Dendritic cell treated with granulocyte-macrophage colony-stimulating factor and Interleukin-4, amounts not matched to agents 40 ng/mL and 50 ng/mL, for 4 days (primary cell): ENCODE measurements at regions not wholly inside any gene's neighbourhood (a gene's known extent, or its start where the extent isn't known, plus 50 kb on each side); places are given as distances from the start of the nearest gene placed in this dataset.
"Not testable (repeated sequence)": the region's sequence is repeated elsewhere in the genome, so short reads cannot be mapped to it uniquely, and the experiment has no call there.

Experiments
- H3K27ac Mint-ChIP-seq: one replicate; pipeline ENCODE4 v1.8.0; 2022; ENCODE audit warnings: mild to moderate bottlenecking, mixed read lengths
- H3K27me3 Mint-ChIP-seq: one replicate; pipeline ENCODE4 v1.8.0; 2022; ENCODE audit warnings: mild to moderate bottlenecking, mixed read lengths
- H3K36me3 Mint-ChIP-seq: one replicate; pipeline ENCODE4 v1.8.0; 2022; ENCODE audit warnings: low read depth, mixed read lengths
- H3K4me1 Mint-ChIP-seq: one replicate; pipeline ENCODE4 v1.8.0; 2022; ENCODE audit warnings: low read depth, mixed read lengths
- H3K4me3 Mint-ChIP-seq: one replicate; pipeline ENCODE4 v1.8.0; 2022; ENCODE audit warnings: mild to moderate bottlenecking, moderate library complexity, mixed read lengths
- H3K9me3 Mint-ChIP-seq: one replicate; pipeline ENCODE4 v1.8.0; 2022; ENCODE audit warnings: mixed read lengths
- intact Hi-C: fragments of 100-400 bp; cut with micrococcal nuclease; formaldehyde crosslinking; loops from one replicate; pipeline ENCODE4 v1.15.0; 2022

DNA sequence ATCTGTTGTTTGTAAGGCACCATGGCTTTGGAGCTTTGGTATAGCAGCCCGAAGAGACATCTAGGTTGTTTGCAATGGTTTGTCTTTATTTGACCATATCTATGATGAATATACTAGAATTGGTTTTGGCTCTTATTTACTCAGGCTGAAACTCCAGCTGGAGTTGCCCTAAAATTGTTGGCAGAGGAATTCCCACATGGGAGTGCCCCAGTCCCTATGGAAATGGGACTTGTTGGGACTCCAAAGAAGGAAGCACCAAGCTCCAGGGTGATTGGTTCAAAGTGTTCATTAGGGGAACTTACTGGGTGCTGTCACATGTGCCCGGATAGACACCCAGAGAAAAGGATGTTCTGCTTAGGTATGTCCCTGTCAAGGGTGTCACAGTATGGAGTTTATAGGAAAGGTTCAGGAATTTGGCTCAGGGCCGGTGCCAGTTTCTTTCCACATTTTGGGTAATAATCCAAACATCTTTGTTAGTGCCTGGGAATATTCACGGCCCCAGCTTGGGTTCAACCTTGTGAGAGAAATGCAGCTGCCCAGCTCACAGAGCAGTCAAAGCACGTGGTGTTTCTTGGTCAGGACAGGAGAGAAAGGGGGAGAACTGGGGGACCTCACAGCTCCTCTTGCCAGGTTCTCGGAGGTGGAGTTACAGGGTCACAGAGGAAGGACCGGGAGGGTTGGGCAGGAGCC lies 123.5 kb upstream of the ZSWIM2 start:
- Mint-ChIP-seq H3K27me3 (no peaks in the 10 kb centered on the region), H3K27ac (no peak overlapping the region), H3K4me3 (no peak overlapping the region), H3K4me1 (no peaks in the 10 kb centered on the region), H3K9me3 (no peaks in the 10 kb centered on the region), H3K36me3 (no peaks in the 10 kb centered on the region)
- intact Hi-C loops: no loop called here

DNA sequence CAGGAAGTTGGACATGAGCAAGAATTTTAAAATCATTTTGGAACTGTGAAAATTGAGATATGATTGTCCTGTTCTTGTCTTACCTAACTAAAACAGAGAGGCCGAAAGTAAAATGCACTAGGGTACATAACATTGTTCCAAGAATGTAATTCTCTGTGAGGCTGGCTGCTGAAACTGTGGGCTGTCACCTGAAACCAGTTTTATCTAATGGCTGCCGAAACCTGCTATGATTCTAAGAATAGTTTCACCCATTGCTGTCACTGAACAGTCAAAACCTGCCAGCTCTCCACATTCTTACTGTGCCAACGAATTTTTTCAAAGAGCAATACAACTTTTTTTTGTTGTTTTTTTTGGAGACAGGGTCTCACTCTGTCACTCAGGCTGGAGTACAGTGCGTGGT lies 119.3 kb upstream of the ZSWIM2 start:
- H3K36me3 Mint-ChIP-seq: no peaks in the 10 kb centered on the region
- no peaks in the 10 kb centered on the region for H3K27me3 Mint-ChIP-seq
- H3K9me3 Mint-ChIP-seq: peaks cover under 1% of the 10 kb centered on the region
- H3K4me3 Mint-ChIP-seq: no peak overlapping the region
- no peaks in the 10 kb centered on the region for H3K4me1 Mint-ChIP-seq
- no peak overlapping the region for H3K27ac Mint-ChIP-seq
- intact Hi-C loops: no loop called here

DNA sequence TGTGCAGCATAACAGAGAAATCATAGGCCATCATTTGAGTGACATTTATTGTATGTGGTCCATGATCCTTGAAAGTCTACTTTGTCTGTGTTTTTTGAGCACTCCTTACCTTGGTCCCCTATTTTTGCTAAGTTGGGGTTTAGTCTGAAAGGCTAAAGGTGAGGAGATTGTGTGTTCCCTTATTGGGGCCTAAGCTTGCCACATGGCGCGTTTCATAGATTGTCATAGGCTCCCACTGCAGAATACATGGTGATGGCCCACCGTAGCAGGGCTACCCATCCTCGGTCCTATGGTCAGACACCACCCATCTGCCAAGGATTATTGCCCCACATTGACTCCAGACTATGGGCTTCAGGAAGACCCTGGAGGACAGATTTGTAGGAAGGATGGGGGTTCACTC lies 117.0 kb upstream of the ZSWIM2 start:
- H3K36me3 Mint-ChIP-seq: no peaks in the 10 kb centered on the region
- no peak overlapping the region for H3K27ac Mint-ChIP-seq
- no peaks in the 10 kb centered on the region for H3K27me3 Mint-ChIP-seq
- no peaks in the 10 kb centered on the region for H3K4me1 Mint-ChIP-seq
- intact Hi-C loops: no loop called here
- H3K4me3 Mint-ChIP-seq: no peak overlapping the region
- peaks cover 10% of the 10 kb centered on the region for H3K9me3 Mint-ChIP-seq

DNA sequence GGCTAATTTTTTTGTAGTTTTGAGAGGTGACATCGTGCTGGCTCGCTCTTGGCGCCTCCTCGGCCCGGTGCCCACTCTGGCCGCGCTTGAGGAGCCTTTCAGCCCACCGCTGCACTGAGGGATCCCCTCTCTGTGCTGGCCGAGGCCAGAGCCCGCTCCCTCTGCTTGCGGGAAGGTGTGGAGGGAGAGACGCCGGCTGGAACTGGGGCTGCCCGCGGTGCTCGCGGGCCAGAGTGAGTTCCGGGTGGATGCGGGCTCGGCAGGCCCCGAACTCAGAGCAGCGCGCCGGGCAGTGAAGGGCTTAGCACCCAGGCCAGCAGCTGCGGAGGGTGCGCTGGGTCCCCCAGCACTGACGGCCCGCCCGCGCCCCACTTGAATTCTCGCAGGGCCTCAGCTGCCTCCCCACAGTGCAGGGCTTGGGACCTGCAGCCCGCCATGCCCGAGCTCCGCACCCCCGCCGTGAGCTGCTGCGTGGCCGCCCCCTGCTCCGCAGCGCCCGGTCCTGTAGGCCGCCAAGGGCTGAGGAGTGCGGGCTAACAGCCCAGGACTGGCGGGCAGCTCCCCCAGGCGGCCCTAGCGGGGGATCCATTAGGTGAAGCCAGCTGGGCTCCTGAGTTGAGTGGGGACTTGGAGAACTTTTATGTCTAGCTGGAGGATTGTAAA lies 113.2 kb upstream of the ZSWIM2 start:
- peaks cover 10% of the 10 kb centered on the region for H3K9me3 Mint-ChIP-seq
- intact Hi-C loops: no loop called here
- H3K4me3 Mint-ChIP-seq: no peak overlapping the region
- no peak overlapping the region for H3K27ac Mint-ChIP-seq
- no peaks in the 10 kb centered on the region for H3K36me3 Mint-ChIP-seq
- H3K27me3 Mint-ChIP-seq: no peaks in the 10 kb centered on the region
- H3K4me1 Mint-ChIP-seq: no peaks in the 10 kb centered on the region

DNA sequence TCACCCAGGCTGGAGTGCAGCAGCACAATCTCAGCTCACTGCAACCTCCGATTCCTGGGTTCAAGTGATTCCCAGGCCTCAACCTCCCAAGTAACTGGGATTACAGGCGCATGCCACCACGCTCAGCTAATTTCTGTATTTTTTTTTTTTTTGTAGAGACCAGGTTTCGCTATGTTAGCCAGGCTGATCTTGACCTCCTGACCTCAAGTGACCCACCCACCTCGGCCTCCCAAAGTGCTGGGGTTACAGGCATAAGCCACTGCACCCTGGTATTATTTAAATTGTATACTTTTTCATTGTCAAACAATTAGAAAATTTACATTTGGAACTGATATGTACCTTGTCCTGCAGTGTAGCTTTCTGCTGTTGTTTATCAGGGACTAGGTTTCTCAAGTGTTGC lies 111.3 kb upstream of the ZSWIM2 start:
- H3K36me3 Mint-ChIP-seq, H3K4me3 Mint-ChIP-seq, H3K4me1 Mint-ChIP-seq, H3K27me3 Mint-ChIP-seq, H3K27ac Mint-ChIP-seq, intact Hi-C loops: not testable (repeated sequence)
- peaks cover 10% of the 10 kb centered on the region for H3K9me3 Mint-ChIP-seq

DNA sequence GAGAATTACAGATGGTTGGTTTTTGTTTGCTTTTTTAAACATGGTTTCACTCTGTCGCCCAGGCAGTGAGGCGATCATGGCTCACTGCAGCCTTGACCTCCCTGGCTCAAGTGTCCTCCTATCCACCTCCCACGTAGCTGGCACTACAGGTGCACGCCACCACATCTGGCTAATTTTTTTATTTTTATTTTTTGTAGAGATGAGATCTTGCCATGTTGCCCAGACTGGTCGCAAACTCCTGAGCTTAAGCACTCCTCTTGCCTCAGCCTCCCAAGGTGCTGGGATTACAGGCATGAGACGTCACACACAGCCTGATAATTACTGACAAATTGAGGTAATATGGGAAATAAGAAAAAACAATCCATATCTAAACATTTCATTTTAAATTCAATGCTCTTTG lies 110.5 kb upstream of the ZSWIM2 start:
- peaks cover 8% of the 10 kb centered on the region for H3K4me1 Mint-ChIP-seq
- intact Hi-C loops: no loop called here

DNA sequence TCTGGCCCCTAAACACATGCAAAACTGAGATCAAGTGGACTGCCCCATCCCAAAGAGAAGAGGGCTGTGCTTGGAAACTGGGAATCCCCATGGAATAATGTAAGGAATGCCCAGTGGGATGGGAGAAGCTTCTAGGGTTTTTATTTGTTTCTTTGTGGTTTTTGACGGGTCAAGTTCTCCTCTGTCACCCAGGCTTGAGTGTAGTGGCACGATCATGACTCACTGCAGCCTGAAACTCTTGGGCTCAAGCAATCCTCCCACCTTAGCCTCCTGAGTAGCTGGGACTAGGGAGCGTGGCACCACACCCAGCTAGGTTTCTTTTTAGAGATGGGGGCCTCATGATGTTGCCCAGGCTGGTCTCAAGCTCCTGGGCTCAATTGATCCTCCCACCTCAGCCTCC lies 101.7 kb upstream of the ZSWIM2 start:
- intact Hi-C loops: no loop called here
- Mint-ChIP-seq H3K27ac (peak overlapping the region; percentile 78), H3K4me3 (no peak overlapping the region), H3K4me1 (peaks cover 19% of the 10 kb centered on the region), H3K36me3 (no peaks in the 10 kb centered on the region), H3K9me3 (no peaks in the 10 kb centered on the region), H3K27me3 (no peaks in the 10 kb centered on the region)

More for the DNA sequence above, 110.5 kb upstream of the ZSWIM2 start:
- Mint-ChIP-seq H3K9me3 (peaks cover 10% of the 10 kb centered on the region), H3K36me3 (no peaks in the 10 kb centered on the region), H3K27ac (no peak overlapping the region), H3K27me3 (no peaks in the 10 kb centered on the region), H3K4me3 (no peak overlapping the region)

DNA sequence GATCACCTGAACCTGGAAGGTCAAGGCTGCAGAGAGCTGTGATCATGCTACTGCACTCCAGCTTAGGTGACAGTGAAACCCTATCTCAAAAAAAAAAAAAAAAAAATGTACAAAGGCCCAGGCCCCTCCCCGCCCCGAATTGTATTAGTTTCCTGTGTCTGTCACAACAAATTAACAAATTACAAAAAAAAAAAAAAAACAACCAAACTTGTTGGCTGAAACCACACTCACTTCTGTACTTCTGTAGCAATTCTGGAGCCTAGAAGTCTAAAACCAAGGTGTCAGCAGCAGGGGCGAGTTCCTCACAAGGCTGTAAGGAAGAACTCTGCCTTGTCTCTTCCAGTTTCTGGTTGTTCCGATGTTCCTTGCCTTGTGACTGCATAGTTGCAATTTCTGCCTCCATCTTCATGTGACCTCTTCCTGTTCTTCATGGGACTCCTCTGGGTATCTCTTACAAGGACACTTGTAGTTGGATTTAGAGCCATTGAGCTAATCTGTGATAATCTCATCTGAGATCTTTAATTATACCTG lies 100.8 kb upstream of the ZSWIM2 start:
- peak overlapping the region; percentile 47 for H3K27ac Mint-ChIP-seq
- no peaks in the 10 kb centered on the region for H3K9me3 Mint-ChIP-seq
- H3K36me3 Mint-ChIP-seq: no peaks in the 10 kb centered on the region
- intact Hi-C loops: no loop called here
- H3K27me3 Mint-ChIP-seq: no peaks in the 10 kb centered on the region
- H3K4me1 Mint-ChIP-seq: peaks cover 14% of the 10 kb centered on the region
- H3K4me3 Mint-ChIP-seq: no peak overlapping the region

DNA sequence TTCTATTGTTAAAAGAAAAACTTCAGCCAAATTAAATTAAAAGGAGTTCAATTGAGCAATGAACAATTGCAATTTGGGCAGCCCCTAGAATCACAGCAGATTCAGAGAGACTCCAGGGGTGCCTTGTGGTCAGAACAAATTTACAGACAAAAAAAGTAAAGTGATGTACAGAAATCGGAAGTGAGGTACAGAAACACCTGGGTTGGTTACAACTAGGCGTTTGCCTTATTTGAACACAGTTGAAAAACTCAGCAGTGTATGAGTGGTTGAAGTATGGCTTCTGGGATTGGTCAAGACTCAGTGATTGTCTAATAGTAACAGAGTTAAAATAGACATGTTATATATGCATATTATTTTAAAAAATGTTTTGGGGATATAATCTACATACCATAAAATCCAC lies 98.5 kb upstream of the ZSWIM2 start:
- Mint-ChIP-seq H3K27me3 (no peaks in the 10 kb centered on the region), H3K4me3 (no peak overlapping the region), H3K36me3 (no peaks in the 10 kb centered on the region), H3K27ac (no peak overlapping the region), H3K9me3 (no peaks in the 10 kb centered on the region), H3K4me1 (peaks cover 14% of the 10 kb centered on the region)
- intact Hi-C loops: no loop called here

DNA sequence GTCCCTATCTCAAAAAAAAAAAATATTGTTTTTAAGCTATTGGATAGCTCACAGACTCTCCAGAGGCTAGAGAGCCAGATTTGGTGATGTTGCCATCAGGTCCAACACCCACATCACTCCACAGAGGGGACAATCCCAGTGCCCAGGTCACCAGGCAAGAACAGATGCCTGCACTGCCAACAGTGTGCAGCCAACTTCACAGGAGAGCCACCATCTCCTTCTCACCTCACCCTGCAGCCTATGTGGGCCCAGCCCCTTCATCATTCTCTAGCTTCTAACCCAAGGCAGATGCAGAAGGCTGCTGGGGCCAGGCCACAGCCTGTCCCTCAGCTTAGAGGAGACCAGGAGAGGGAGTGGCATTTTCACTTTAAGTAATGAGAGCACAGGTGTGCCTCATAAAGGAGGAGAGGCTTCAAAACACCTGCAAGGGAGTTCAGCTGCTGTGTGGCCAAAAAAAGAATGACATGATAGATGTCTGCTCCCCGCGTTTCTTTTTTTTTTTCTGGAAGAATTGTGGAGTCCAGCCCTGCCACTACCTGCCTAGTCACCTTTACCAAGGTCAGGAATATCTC lies 98.0 kb upstream of the ZSWIM2 start:
- Mint-ChIP-seq H3K27ac (no peak overlapping the region), H3K36me3 (no peaks in the 10 kb centered on the region), H3K9me3 (no peaks in the 10 kb centered on the region), H3K4me1 (peaks cover 14% of the 10 kb centered on the region), H3K27me3 (no peaks in the 10 kb centered on the region), H3K4me3 (no peak overlapping the region)
- intact Hi-C loops: no loop called here

DNA sequence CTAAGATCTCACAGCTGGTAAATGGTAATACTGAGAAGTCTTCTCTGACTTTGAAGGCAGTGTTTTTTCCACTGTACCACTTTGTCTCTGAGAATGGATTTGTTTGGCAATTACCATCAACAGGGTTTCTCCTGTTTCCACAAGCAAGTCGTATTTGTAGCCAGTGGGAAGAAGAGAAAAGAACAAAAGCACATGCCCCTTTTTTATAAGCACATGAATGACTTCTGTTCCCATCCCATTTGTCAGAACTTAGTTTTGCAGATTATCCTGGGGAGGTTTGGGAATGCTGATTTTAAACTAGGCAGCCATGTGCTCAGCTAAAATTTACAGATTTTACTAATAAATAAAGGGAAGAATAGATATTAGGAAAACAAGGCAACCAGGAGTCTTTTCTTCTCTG lies 92.9 kb upstream of the ZSWIM2 start:
- no peak overlapping the region for H3K4me3 Mint-ChIP-seq
- H3K36me3 Mint-ChIP-seq: no peaks in the 10 kb centered on the region
- H3K27me3 Mint-ChIP-seq: no peaks in the 10 kb centered on the region
- intact Hi-C loops: no loop called here
- no peaks in the 10 kb centered on the region for H3K9me3 Mint-ChIP-seq
- no peak overlapping the region for H3K27ac Mint-ChIP-seq
- no peaks in the 10 kb centered on the region for H3K4me1 Mint-ChIP-seq

DNA sequence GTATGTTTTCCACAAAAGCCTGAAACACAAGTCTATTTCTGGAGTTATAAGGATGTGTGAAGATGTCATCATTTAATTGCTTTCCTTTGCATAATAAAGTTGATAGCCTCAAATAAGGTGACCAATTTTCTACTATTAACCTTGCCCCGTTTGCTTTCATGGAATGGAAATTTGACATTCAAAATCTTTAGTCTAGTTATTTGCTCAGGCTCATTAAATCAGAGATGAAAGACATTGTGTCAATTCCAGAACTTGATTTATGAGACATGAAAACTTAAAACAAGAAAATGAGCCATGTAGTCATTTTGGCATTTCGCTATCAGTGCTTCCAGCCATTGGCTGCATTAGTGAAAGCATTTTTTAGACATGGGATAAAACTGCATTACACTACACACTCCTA lies 91.5 kb upstream of the ZSWIM2 start:
- no peak overlapping the region for H3K27ac Mint-ChIP-seq
- H3K4me3 Mint-ChIP-seq: no peak overlapping the region
- H3K36me3 Mint-ChIP-seq: no peaks in the 10 kb centered on the region
- no peaks in the 10 kb centered on the region for H3K9me3 Mint-ChIP-seq
- H3K27me3 Mint-ChIP-seq: no peaks in the 10 kb centered on the region
- intact Hi-C loops: no loop called here
- H3K4me1 Mint-ChIP-seq: no peaks in the 10 kb centered on the region

DNA sequence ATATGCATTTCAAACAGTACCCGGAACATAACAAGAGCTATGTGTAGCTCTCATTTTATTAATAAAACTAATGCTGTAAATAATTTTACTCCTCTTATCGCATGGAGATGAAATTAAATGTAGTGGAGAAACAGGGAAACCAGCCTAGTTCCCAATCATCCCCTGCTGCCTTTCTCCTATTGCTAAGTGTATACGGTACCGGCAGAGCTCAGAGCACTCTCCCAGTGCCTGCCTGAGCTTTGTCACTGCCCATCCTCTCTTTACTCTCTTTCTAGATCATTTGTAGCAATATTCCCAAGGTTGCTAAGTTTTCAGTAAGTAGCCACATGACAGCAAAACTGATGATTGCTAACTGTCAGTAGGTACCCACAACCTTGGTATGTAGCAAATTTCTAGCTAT lies 85.5 kb upstream of the ZSWIM2 start:
- Mint-ChIP-seq H3K36me3 (no peaks in the 10 kb centered on the region), H3K4me1 (no peaks in the 10 kb centered on the region), H3K27me3 (no peaks in the 10 kb centered on the region), H3K27ac (no peak overlapping the region), H3K4me3 (no peak overlapping the region), H3K9me3 (peaks cover 9% of the 10 kb centered on the region)
- intact Hi-C loops: no loop called here

DNA sequence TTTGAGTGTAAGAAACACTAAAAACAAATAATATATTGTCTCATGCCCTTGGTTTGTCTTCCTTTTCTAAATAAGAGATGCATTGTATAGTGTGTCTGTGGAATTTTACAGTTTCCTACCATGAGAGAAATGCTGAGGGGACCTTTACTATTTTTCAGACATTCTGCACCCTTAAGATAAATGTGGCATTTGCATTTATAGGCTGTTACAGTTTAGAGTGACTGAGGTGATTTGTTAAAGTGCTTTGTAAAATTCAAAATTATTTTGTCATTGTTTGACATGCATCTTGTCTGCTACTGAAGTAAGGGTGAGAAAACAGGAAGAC lies 78.9 kb upstream of the ZSWIM2 start:
- intact Hi-C loops: no loop called here
- no peaks in the 10 kb centered on the region for H3K27me3 Mint-ChIP-seq

More for the DNA sequence above, 78.9 kb upstream of the ZSWIM2 start:
- H3K4me3 Mint-ChIP-seq: no peak overlapping the region
- no peaks in the 10 kb centered on the region for H3K36me3 Mint-ChIP-seq
- no peak overlapping the region for H3K27ac Mint-ChIP-seq
- peaks cover 9% of the 10 kb centered on the region for H3K9me3 Mint-ChIP-seq
- no peaks in the 10 kb centered on the region for H3K4me1 Mint-ChIP-seq
